MM.1S (cell line): ENCODE measurements at regions not wholly inside any gene's neighbourhood (a gene's known extent, or its start where the extent isn't known, plus 50 kb on each side); places are given as distances from the start of the nearest gene placed in this dataset.

Source experiments
- DNase-seq: peaks from one replicate; pipeline ENCODE4 v3.0.0-alpha.2; 2015
- H2AFZ ChIP-seq: fragments of 300-600 bp; sonication (generic); 2 replicates; pipeline ENCODE4 v1.6.0; 2016; ENCODE audit warnings: antibody characterized with exemption, low read length
- H3F3A ChIP-seq: fragments of 300-600 bp; sonication (generic); 2 replicates; pipeline ENCODE4 v1.6.1; 2016; ENCODE audit warnings: mild to moderate bottlenecking, antibody characterized with exemption, low read length, moderate library complexity, mixed read lengths; ENCODE audit not compliant: insufficient read depth
- H3K27ac ChIP-seq: fragments of 300-600 bp; sonication (generic); 2 replicates; pipeline ENCODE4 v1.5.1; 2016; ENCODE audit warnings: mild to moderate bottlenecking, low read length
- H3K27me3 ChIP-seq: fragments of 300-600 bp; sonication (generic); replicated peaks from 2 replicates; pipeline ENCODE4 v1.6.0; 2016; ENCODE audit warnings: low read length; ENCODE audit not compliant: insufficient read depth
- H3K36me3 ChIP-seq: fragments of 300-600 bp; sonication (generic); replicated peaks from 2 replicates; pipeline ENCODE4 v1.6.1; 2016; ENCODE audit warnings: mild to moderate bottlenecking, low read length, mixed read lengths; ENCODE audit not compliant: insufficient read depth
- H3K4me1 ChIP-seq: fragments of 300-600 bp; sonication (generic); 2 replicates; pipeline ENCODE4 v1.6.1; 2016; ENCODE audit warnings: low read length, mixed read lengths
- H3K4me2 ChIP-seq: fragments of 300-600 bp; sonication (generic); 2 replicates; pipeline ENCODE4 v1.6.0; 2016; ENCODE audit warnings: low read depth, low read length
- H3K4me3 ChIP-seq: fragments of 300-600 bp; sonication (generic); 2 replicates; pipeline ENCODE4 v1.5.1; 2016; ENCODE audit warnings: low read length, mixed read lengths
- H3K79me2 ChIP-seq: fragments of 300-600 bp; sonication (generic); 2 replicates; pipeline ENCODE4 v1.6.1; 2016; ENCODE audit warnings: mixed run types, low read length, mixed read lengths
- H3K9ac ChIP-seq: fragments of 300-600 bp; sonication (generic); 2 replicates; pipeline ENCODE4 v1.6.1; 2016; ENCODE audit warnings: low read length, mixed read lengths
- H3K9me2 ChIP-seq: fragments of 300-600 bp; sonication (generic); replicated peaks from 2 replicates; pipeline ENCODE4 v1.6.1; 2016; ENCODE audit warnings: mild to moderate bottlenecking, low read length, mixed read lengths; ENCODE audit not compliant: insufficient read depth
- H3K9me3 ChIP-seq: fragments of 300-600 bp; sonication (generic); replicated peaks from 2 replicates; pipeline ENCODE4 v1.6.1; 2016; ENCODE audit warnings: mild to moderate bottlenecking, low read length, mixed read lengths; ENCODE audit not compliant: insufficient read depth
- H4K20me1 ChIP-seq: fragments of 300-600 bp; sonication (generic); 2 replicates; pipeline ENCODE4 v1.6.1; 2016; ENCODE audit warnings: mild to moderate bottlenecking, low read length, moderate library complexity, mixed read lengths; ENCODE audit not compliant: insufficient read depth
- CTCF ChIP-seq: fragments of 300-600 bp; sonication (generic); IDR thresholded peaks from 2 replicates; pipeline ENCODE4 v1.5.1; 2016; ENCODE audit warnings: antibody characterized with exemption, low read length, mixed read lengths
- EZH2 ChIP-seq: fragments of 300-600 bp; sonication (generic); optimal IDR thresholded peaks from 2 replicates; pipeline ENCODE3; 2017; ENCODE audit warnings: low read depth, mild to moderate bottlenecking, antibody characterized with exemption, low read length, mixed read lengths
- EZH2phosphoT487 ChIP-seq: fragments of 300-600 bp; sonication (generic); IDR thresholded peaks from 2 replicates; pipeline ENCODE4 v1.6.1; 2018; ENCODE audit warnings: antibody characterized with exemption, low read length

- no peaks in the 10 kb centered on the region for H3K9me3 ChIP-seq
- no peaks in the 10 kb centered on the region for H4K20me1 ChIP-seq
- no peak for TF ChIP-seq CTCF
- no peaks in the 10 kb centered on the region for H3F3A ChIP-seq
- H3K4me1 ChIP-seq, result no peaks in the 10 kb centered on the region
- no peaks in the 10 kb centered on the region for H3K9me2 ChIP-seq
- no peak overlapping the region for H2AFZ ChIP-seq
- no peak overlapping the region for H3K4me3 ChIP-seq
- H3K9ac ChIP-seq, result no peak overlapping the region
- H3K27me3 ChIP-seq, result no peaks in the 10 kb centered on the region
- H3K79me2 ChIP-seq, result no peaks in the 10 kb centered on the region
- H3K27ac ChIP-seq, result no peak overlapping the region
- no peak for DNase-seq
- no peak overlapping the region for H3K4me2 ChIP-seq
- H3K36me3 ChIP-seq, result no peaks in the 10 kb centered on the region
Observed at GRCh38 chr5:167657016-167657415, 634.4 kb upstream of the WWC1 start.

GRCh38 chr5:167658889-167659288, 632.6 kb upstream of the WWC1 start:
- no peak overlapping the region for H3K9ac ChIP-seq
- no peaks in the 10 kb centered on the region for H3F3A ChIP-seq
- no peaks in the 10 kb centered on the region for H3K27me3 ChIP-seq
- H4K20me1 ChIP-seq, result no peaks in the 10 kb centered on the region
- H3K9me3 ChIP-seq, result no peaks in the 10 kb centered on the region
- no peak for TF ChIP-seq EZH2phosphoT487
- TF ChIP-seq EZH2, result no peak
- no peak for TF ChIP-seq CTCF
- DNase-seq, result no peak
- no peak overlapping the region for H3K4me2 ChIP-seq
- H3K79me2 ChIP-seq, result no peaks in the 10 kb centered on the region
- H3K9me2 ChIP-seq, result no peaks in the 10 kb centered on the region
- H3K4me3 ChIP-seq, result no peak overlapping the region
- H3K36me3 ChIP-seq, result no peaks in the 10 kb centered on the region
- no peak overlapping the region for H3K27ac ChIP-seq
- H3K4me1 ChIP-seq, result no peaks in the 10 kb centered on the region
- H2AFZ ChIP-seq, result no peak overlapping the region

- H3F3A ChIP-seq, result no peaks in the 10 kb centered on the region
- no peak for TF ChIP-seq CTCF
- no peak for TF ChIP-seq EZH2
- H3K36me3 ChIP-seq, result no peaks in the 10 kb centered on the region
Observed at GRCh38 chr5:167661605-167662004, 629.8 kb upstream of the WWC1 start.

More at GRCh38 chr5:167661605-167662004, 629.8 kb upstream of the WWC1 start:
- H3K9me3 ChIP-seq, result no peaks in the 10 kb centered on the region
- DNase-seq, result no peak
- no peak overlapping the region for H3K9ac ChIP-seq
- no peaks in the 10 kb centered on the region for H3K4me1 ChIP-seq
- no peaks in the 10 kb centered on the region for H3K27me3 ChIP-seq
- H2AFZ ChIP-seq, result no peak overlapping the region
- no peaks in the 10 kb centered on the region for H3K79me2 ChIP-seq
- no peaks in the 10 kb centered on the region for H3K9me2 ChIP-seq
- no peak overlapping the region for H3K4me2 ChIP-seq
- no peak overlapping the region for H3K27ac ChIP-seq
- no peak overlapping the region for H3K4me3 ChIP-seq
- H4K20me1 ChIP-seq, result no peaks in the 10 kb centered on the region
